Duodenal mucosa (tissue), 2 donors: ENCODE measurements at regions not wholly inside any gene's neighbourhood (a gene's known extent, or its start where the extent isn't known, plus 50 kb on each side); places are given as distances from the start of the nearest gene placed in this dataset.
A peak's percentile ranks its signal among the peaks of the same experiment; 100 is the strongest.

Source experiments
- H3K27ac ChIP-seq: one replicate; pipeline ENCODE4 v1.7.0; 2013; ENCODE audit warnings: low read depth, low read length
- H3K27me3 ChIP-seq, 2 donors: one replicate each; pipeline ENCODE4 v1.7.0; 2013; ENCODE audit warnings: low read length in 2 of 2, control low read depth in 1 of 2; ENCODE audit not compliant: insufficient read depth in 2 of 2, control insufficient read depth in 1 of 2
- H3K36me3 ChIP-seq, 2 donors: one replicate each; pipeline ENCODE4 v1.7.0; 2013; ENCODE audit warnings: low read length in 2 of 2, control low read depth in 1 of 2; ENCODE audit not compliant: insufficient read depth in 2 of 2, control insufficient read depth in 1 of 2
- H3K4me1 ChIP-seq, 2 donors: one replicate each; pipeline ENCODE4 v1.7.0; 2013; ENCODE audit warnings: low read length in 2 of 2, control low read depth in 1 of 2; ENCODE audit not compliant: insufficient read depth in 2 of 2, control insufficient read depth in 1 of 2
- H3K4me3 ChIP-seq, 2 donors: one replicate each; pipeline ENCODE4 v1.7.0; 2013; ENCODE audit warnings: low read length in 2 of 2, low read depth in 1 of 2
- H3K9ac ChIP-seq, 2 donors: one replicate each; pipeline ENCODE4 v1.7.0; 2013; ENCODE audit warnings: low read length in 2 of 2, low read depth in 1 of 2
- H3K9me3 ChIP-seq, 2 donors: one replicate each; pipeline ENCODE4 v1.7.0; 2013; ENCODE audit warnings: low read length in 2 of 2, control low read depth in 1 of 2; ENCODE audit not compliant: control insufficient read depth in 1 of 2

DNA sequence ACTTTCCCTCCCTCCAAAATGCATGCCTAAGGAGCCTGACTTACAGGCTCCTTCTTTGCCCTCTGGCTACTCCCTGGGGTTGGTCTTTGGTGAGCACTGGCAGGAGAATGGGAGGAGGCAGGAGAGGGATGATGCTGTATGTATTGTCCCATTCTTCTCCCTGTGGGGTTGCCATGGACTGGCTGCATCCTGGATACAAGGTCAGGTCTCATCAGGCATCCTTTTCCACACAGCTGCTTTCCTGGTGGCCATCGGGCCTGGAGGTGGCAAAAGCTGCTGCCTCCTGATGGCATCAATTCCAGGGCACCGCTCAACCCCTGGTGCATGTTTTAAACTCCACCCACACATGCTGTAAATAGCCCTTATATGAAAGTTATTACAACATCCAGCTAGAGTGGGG, 257.2 kb downstream of the ETS1 start:
- no peaks in the 10 kb centered on the region for H3K27me3 ChIP-seq
- no peak overlapping the region for H3K4me3 ChIP-seq
- H3K36me3 ChIP-seq: no peaks in the 10 kb centered on the region
- H3K9me3 ChIP-seq: no peaks in the 10 kb centered on the region
- H3K4me1 ChIP-seq: no peaks in the 10 kb centered on the region
- no peak overlapping the region for H3K9ac ChIP-seq
- no peak overlapping the region for H3K27ac ChIP-seq

DNA sequence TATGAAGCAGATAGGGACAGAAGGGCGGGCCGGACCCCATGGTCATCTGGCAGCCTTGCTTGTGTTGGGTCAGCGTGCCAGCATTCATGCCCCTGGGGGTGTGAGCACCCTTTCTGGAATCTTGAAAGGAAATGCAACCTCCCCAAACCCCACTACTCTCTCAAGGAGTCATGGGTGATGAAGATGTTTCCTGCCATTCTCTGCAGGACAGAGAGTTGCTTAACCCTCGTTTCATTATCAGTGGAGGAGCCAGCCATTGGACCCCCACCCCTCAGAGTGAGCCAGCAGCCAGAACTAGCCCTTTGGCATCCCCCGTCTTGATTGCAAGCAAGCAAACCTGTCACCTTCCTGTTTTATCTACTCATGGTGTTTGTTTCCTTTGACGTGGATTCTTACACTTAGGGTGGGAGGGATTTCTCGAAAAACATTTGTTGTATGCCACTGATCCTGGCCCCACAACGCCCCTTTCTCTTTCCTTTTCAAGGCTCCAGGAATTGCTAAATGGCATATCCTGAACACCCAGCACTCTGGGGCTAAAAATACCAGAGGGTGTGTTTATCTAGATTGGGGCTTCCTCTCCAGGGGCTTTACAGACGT, 258.3 kb downstream of the ETS1 start:
- Histone ChIP-seq H3K4me3 (no peak overlapping the region), H3K9ac (no peak overlapping the region), H3K9me3 (no peaks in the 10 kb centered on the region), H3K27me3 (no peaks in the 10 kb centered on the region), H3K4me1 (no peaks in the 10 kb centered on the region), H3K27ac (no peak overlapping the region), H3K36me3 (no peaks in the 10 kb centered on the region)

DNA sequence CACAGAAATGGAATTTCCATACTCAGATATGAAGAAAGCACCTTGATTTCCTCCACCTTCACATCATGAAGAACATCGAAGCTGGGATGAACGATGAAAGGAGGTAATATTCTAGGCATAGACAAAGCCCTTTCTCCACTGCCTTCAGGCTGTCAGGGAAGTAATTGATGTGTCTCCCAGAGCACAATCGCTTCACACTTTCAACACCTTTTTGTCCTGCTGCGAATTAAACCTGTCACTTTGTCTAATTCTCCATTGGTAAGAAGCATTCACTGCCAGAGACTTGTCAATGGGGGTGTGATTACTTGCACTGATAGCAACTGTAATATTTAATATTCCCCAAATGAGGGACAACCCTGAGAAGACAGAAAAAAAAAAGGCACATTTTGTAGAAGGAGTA, 260.1 kb downstream of the ETS1 start:
- Histone ChIP-seq H3K36me3 (no peaks in the 10 kb centered on the region), H3K9me3 (no peaks in the 10 kb centered on the region), H3K9ac (no peak overlapping the region), H3K4me1 (peaks cover 5 to 11% of the 10 kb centered on the region in 2 donors), H3K27me3 (no peaks in the 10 kb centered on the region), H3K27ac (no peak overlapping the region), H3K4me3 (no peak overlapping the region)

DNA sequence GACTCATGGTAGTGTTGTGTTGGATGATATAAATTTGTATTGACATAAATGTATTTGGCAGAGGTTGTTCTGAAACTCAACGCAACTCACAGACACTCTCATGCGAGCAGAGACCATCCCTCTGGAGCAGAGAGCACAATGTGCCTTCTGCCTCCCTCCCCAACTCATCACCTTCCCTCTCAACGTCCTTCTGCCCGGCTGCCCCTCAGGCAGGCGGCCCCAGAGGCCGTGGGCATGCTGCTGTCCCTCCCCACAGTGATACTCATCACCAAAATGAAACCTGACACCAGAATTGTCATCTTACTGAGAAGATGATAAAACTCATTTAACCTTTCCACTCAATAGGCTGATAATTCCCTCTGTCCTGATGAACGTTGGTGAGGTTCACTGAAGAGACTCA, 260.6 kb downstream of the ETS1 start:
- H3K4me3 ChIP-seq: no peak overlapping the region
- no peaks in the 10 kb centered on the region for H3K9me3 ChIP-seq
- peaks cover 5 to 11% of the 10 kb centered on the region in 2 donors for H3K4me1 ChIP-seq
- H3K27ac ChIP-seq: no peak overlapping the region
- H3K27me3 ChIP-seq: no peaks in the 10 kb centered on the region
- no peak overlapping the region for H3K9ac ChIP-seq
- no peaks in the 10 kb centered on the region for H3K36me3 ChIP-seq

DNA sequence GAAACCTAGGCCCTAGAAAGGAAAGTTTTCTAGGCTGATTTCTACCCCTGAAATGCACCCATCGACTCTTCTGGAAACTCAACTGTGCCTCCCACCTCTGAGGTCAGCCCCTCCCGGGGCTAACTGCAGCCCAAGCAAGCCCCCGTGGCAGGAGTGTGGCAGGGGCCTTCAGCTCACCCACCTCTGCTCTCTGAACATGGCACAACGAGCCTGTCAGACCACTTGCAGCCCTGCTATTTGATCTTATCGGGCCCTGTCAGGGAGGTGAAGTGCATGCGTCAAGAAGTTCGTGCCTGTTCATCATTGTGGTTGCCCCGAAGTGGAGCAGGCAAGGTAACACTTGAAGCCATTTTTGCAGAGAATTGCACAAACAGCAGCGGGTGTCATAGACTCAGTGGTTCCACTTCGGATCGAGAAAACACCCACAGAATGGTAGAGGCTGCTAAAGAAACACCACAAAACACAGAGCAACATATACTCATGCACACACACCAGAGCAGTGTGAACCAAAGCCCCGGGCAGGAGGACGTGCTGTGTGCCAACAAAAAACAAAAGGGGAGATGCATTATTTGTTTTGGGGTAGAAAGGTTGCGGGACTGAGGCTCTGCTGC, 262.7 kb downstream of the ETS1 start:
- Histone ChIP-seq H3K9me3 (no peaks in the 10 kb centered on the region), H3K27me3 (no peaks in the 10 kb centered on the region), H3K36me3 (no peaks in the 10 kb centered on the region), H3K27ac (peak overlapping the region; percentile 20), H3K9ac (peak overlapping the region in 1 of 2 donors; percentile 31), H3K4me1 (peaks cover 5 to 11% of the 10 kb centered on the region in 2 donors), H3K4me3 (no peak overlapping the region)

DNA sequence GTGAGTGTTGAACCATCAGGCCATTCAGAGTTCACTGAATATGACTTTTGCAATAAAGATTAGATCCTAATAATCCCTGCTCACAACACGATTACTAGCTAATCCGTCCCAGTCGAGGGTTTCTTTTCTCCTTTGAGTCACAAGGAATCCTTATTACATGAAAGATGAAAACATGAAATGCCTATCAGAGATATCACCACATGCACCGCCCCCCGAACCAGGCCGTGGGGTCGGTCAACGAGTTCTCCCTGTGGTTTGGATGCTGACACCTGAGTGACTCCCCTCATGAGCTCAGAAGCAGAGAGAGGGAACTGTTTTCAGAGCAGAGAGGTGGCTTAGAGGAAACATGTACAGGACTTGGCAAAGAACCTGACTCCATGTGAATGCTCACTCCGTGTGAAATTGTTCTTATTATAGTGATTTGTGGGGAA, 263.3 kb downstream of the ETS1 start:
- Histone ChIP-seq H3K4me1 (peaks cover 5 to 11% of the 10 kb centered on the region in 2 donors), H3K9me3 (no peaks in the 10 kb centered on the region), H3K27ac (peak overlapping the region; percentile 20), H3K27me3 (no peaks in the 10 kb centered on the region), H3K4me3 (no peak overlapping the region), H3K9ac (peak overlapping the region in 1 of 2 donors; percentile 31), H3K36me3 (no peaks in the 10 kb centered on the region)

DNA sequence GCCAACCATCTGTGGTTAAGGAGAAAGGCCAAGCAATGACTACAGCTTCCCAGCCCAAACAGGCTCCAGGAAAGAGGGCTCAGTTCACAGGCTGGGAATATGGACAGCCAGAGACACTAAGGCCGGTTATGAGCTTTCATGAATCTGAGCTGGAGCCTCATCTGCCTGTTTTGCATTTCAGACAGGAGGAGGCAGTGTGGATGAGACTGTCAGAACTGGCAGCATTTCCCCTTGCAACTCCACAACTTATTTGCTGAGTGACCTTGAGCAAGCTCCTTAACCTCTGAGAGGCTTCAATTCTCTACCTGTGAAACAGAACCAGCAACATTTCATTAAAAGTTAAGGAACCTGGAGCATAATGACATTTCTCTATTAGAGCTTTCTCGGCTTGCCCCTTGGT, 264.0 kb downstream of the ETS1 start:
- H3K9ac ChIP-seq: no peak overlapping the region
- H3K27me3 ChIP-seq: no peaks in the 10 kb centered on the region
- no peak overlapping the region for H3K27ac ChIP-seq
- no peaks in the 10 kb centered on the region for H3K36me3 ChIP-seq
- peaks cover 5 to 11% of the 10 kb centered on the region in 2 donors for H3K4me1 ChIP-seq
- H3K4me3 ChIP-seq: no peak overlapping the region
- H3K9me3 ChIP-seq: no peaks in the 10 kb centered on the region

DNA sequence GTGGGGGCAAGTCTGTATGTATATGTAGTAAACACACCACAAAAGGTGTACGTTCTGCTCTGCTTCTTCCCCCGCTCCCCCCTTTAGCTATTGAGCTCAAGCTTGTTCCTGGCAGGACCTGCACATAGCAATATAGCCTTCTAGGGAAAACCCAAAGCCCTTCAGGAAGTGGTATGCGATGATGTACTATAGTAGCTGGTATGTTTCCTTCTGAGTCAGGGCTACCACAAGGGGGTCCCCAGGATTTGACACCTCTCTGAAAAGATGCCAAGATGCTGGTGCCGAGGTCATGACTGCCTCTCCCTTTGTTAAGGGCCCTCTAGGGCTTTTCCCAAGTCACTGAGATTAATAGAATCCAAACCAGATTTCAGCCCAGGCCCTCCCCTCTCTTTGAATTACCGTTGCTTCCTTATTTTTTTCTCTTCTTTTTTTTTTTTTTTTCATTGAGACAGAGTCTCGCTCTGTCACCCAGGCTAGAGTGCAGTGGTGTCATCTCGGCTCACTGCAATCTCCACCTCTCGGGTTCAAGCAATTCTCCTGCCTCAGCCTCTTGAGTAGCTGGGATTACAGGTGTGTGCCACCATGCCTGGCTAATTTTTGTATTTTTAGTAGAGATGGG, 268.4 kb downstream of the ETS1 start:
- Histone ChIP-seq H3K27ac (no peak overlapping the region), H3K9me3 (peaks cover 4 to 15% of the 10 kb centered on the region in 2 donors), H3K27me3 (no peaks in the 10 kb centered on the region), H3K9ac (no peak overlapping the region), H3K4me1 (peaks cover 5 to 10% of the 10 kb centered on the region in 2 donors), H3K4me3 (no peak overlapping the region), H3K36me3 (no peaks in the 10 kb centered on the region)

DNA sequence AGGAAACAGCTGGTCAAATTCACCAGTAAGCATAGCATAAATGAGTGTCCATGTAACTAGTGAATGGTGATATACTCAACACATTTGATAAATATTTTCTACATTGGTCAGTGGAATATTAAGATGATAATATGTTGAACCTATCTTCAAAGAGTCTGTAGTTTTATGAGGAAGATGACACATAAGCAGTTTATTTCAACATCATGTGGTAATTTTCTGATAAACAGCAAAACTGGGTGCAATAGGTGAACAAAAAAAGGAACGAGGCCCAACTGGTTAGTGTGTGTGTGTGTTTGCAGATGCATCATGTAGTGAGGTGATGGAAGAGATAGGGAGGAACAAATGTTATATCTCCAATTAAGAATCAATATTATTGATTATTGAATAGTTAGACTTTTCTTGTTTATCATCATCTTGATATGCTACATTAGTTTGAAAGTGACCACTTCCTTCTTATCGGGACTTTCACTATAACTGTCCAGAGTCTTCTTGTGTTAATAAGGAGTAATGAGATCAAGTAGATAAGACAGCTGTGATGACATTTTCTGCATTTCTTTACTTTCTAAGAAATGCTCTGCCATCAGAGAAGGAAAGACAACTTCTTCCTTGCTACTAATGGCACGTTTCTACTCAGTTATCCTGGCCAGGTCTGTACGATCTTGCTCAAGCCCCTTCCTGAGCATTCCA, 270.7 kb downstream of the ETS1 start:
- H3K36me3 ChIP-seq: no peaks in the 10 kb centered on the region
- no peak overlapping the region for H3K4me3 ChIP-seq
- no peak overlapping the region for H3K9ac ChIP-seq
- H3K9me3 ChIP-seq: peaks cover 4 to 18% of the 10 kb centered on the region in 2 donors
- no peaks in the 10 kb centered on the region for H3K27me3 ChIP-seq
- H3K27ac ChIP-seq: no peak overlapping the region
- H3K4me1 ChIP-seq: no peaks in the 10 kb centered on the region

DNA sequence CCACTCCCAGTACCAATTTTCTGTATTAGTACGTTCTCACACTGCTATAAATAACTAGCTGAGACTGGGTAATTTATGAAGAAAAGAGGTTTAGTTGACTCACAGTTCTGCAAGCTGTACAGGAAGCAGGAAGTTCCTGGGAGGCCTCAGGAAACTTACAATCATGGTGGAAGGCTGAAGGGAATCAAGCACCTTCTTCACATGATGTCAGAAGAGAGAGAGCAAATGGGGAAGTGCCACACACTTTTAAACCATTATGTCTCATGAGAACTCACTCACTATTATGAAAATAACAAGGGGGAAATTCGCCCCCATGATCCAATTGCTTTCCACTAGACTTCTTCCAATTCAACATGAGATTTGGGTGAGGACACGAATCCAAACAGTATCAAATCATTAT, 271.4 kb downstream of the ETS1 start:
- Histone ChIP-seq H3K9ac (no peak overlapping the region), H3K36me3 (no peaks in the 10 kb centered on the region), H3K27ac (no peak overlapping the region), H3K27me3 (no peaks in the 10 kb centered on the region), H3K4me3 (no peak overlapping the region), H3K4me1 (no peaks in the 10 kb centered on the region), H3K9me3 (peaks cover 4 to 18% of the 10 kb centered on the region in 2 donors)
